ENCODE measurements at regions not wholly inside any gene's neighbourhood (a gene's known extent, or its start where the extent isn't known, plus 50 kb on each side); places are given as distances from the start of the nearest gene placed in this dataset.

DNA sequence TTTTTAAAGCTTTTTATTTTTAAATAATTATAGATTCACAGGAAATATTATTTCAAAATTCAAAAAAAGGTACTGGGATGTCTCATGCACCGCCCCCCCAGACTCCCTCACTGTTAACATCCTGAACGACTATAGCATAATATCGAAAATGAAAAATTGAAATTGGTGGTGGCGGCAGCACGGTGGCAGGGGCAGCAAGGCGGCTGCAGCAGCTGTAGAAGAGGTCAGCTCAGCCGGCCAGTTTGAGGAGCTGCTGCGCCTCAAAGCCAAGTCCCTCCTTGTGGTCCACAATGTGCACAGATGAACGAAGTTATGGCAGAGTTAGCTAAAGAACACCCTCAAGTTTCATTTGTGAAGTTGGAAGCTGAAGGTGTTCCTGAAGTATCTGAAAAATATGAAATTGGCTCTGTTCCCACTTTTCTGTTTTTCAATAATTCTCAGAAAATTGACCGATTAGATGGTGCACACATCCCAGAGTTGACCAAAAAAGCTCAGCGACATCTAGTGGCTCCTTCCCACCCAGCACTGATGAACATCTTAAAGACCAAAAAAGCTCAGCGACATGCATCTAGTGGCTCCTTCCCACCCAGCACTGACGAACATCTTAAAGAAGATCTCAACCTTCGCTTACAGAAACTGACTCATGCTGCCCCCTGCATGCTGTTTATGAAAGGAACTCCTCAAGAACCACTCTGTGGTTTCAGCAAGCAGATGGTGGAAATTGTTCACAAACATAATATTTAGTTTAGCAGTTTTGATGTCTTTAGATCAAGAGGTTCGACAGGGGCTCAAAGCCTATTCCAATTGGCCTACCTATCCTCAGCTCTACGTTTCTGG, 100.8 kb downstream of the FAM217A start:
- Histone ChIP-seq H3K27ac (ENCODE audit: extremely low read depth, low read depth, low read length) (no peak overlapping the region), H3K79me2 (ENCODE audit: control insufficient read depth, insufficient read depth, low read length) (no peaks in the 10 kb centered on the region), H3K9me3 (replicated peaks; ENCODE audit: control insufficient read depth, insufficient read depth, low read depth, low read length) (no peaks in the 10 kb centered on the region), H3K9me1 (ENCODE audit: control insufficient read depth, insufficient read depth, low read length) (no peaks in the 10 kb centered on the region), H2AFZ (ENCODE audit: low read depth, low read length) (no peak overlapping the region), H3K4me3 (no peak overlapping the region), H3K36me3 (ENCODE audit: control insufficient read depth, insufficient read depth, low read length) (no peaks in the 10 kb centered on the region), H3K4me1 (replicated peaks in 1 of 2; ENCODE audit: control insufficient read depth in 2 of 2, insufficient read depth in 2 of 2, low read length in 2 of 2) (no peaks in the 10 kb centered on the region), H3K4me2 (ENCODE audit: insufficient read depth, low read length) (no peak overlapping the region), H3K9ac (ENCODE audit: insufficient read depth in 1 of 2, low read depth in 2 of 2, low read length in 2 of 2) (no peak overlapping the region), H4K20me1 (replicated peaks; ENCODE audit: control insufficient read depth, insufficient read depth, low read length) (no peaks in the 10 kb centered on the region), H3K27me3 (ENCODE audit: control insufficient read depth in 2 of 2, insufficient read depth in 2 of 2, low read length in 2 of 2) (peaks cover 14 to 19% of the 10 kb centered on the region in 2 experiments)
- POLR2A ChIA-PET = interaction anchor here (0.7 to 1.1 kb wide), 3 partner anchors 9 to 482 kb away, joined by 3 to 6 read pairs (median 4); no protein-coding TSS in a partner anchor
- ATAC-seq (peak; percentile 100), DNase-seq (ENCODE audit: extremely low read depth in 1 of 4, low spot score in 3 of 4) (peak; percentile 46 to 74 (median 50)), FAIRE-seq (peak; percentile 93)
- intact Hi-C loops (cut with micrococcal nuclease) = loop anchor here (1.0 to 10.0 kb wide), 5 partner anchors 46 to 693 kb away; no protein-coding TSS in a partner anchor
- CTCF ChIA-PET (ENCODE audit: low intra/inter-chr PET ratio) = interaction anchor here (0.7 to 2.2 kb wide), 4 partner anchors 45 to 235 kb away, joined by 3 to 17 read pairs (median 6); no protein-coding TSS in a partner anchor
- 14% methylated on average over 16 of the region's 16 CpGs for WGBS (ENCODE audit: insufficient coverage, low coverage, missing lambda C conversion rate)
- BruUV-seq (replicated peaks) = no TSS peak
- in situ Hi-C loops (cut with MboI) = no loop called here
- TF ChIP-seq RCOR1 (IDR thresholded peaks at IDR 0.05; ENCODE audit: borderline replicate concordance in 1 of 2, low read depth in 2 of 2, low read length in 2 of 2) (peak in 1 of 2 experiments; percentile 54; a peak in 1 of 4 replicates), ZNF316 (IDR thresholded peaks at IDR 0.05) (no peak), U2AF2 (optimal IDR thresholded peaks at IDR 0.05; ENCODE audit: low read depth, low read length) (no peak), HMG20B (CRISPR knock-in tag; IDR thresholded peaks at IDR 0.05) (no peak), TAF7 (tag; IDR thresholded peaks at IDR 0.05) (no peak), CXXC5 (CRISPR knock-in tag; IDR thresholded peaks at IDR 0.05) (no peak), STAT5A (IDR thresholded peaks at IDR 0.05; ENCODE audit: borderline replicate concordance, low read length) (no peak), SAP30 (IDR thresholded peaks at IDR 0.05; ENCODE audit: borderline replicate concordance, insufficient read depth, low read depth, low read length, poor library complexity, severe bottlenecking) (no peak), MTA1 (IDR thresholded peaks at IDR 0.05; ENCODE audit: borderline replicate concordance) (no peak), CC2D1A (IDR thresholded peaks at IDR 0.05) (peak; percentile 54; the same call in 1 of the 2 replicates), ZNF830 (CRISPR knock-in tag; IDR thresholded peaks at IDR 0.05) (no peak), GATA2 (CRISPR knock-in tag; IDR thresholded peaks at IDR 0.05) (peak; percentile 99)
- TF ChIP-seq, protein P1, sequence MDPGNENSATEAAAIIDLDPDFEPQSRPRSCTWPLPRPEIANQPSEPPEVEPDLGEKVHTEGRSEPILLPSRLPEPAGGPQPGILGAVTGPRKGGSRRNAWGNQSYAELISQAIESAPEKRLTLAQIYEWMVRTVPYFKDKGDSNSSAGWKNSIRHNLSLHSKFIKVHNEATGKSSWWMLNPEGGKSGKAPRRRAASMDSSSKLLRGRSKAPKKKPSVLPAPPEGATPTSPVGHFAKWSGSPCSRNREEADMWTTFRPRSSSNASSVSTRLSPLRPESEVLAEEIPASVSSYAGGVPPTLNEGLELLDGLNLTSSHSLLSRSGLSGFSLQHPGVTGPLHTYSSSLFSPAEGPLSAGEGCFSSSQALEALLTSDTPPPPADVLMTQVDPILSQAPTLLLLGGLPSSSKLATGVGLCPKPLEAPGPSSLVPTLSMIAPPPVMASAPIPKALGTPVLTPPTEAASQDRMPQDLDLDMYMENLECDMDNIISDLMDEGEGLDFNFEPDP (CRISPR knock-in tag; IDR thresholded peaks at IDR 0.05) = no peak
